ENCODE measurements at regions not wholly inside any gene's neighbourhood (a gene's known extent, or its start where the extent isn't known, plus 50 kb on each side); places are given as distances from the start of the nearest gene placed in this dataset.

GRCh38 chr5:116865651-116866050, 291.0 kb upstream of the SEMA6A start:
- Mint-ChIP-seq H3K36me3 (ENCODE audit: insufficient read depth in 1 of 3, low read depth in 3 of 3) (peaks cover 5 to 19% (median 5%) of the 10 kb centered on the region in 3 experiments), H3K9me3 (peaks cover 3 to 7% of the 10 kb centered on the region in 2 experiments; a peak in 3 of 5 replicates), H3K4me1 (peaks cover 49 to 58% of the 10 kb centered on the region in 2 experiments), H3K27me3 (ENCODE audit: low read depth) (no peaks in the 10 kb centered on the region), H3K4me3 (no peak overlapping the region), H3K27ac (peak overlapping the region; percentile 58 to 99 (median 98))
- Histone ChIP-seq H4K20me1 (ENCODE audit: control insufficient read depth, insufficient read depth, insufficient read length) (no peaks in the 10 kb centered on the region), H3K4me1 (ENCODE audit: insufficient read depth, low read length) (peaks cover 14% of the 10 kb centered on the region; the same call in 1 of the 2 replicates), H3T11ph (ENCODE audit: low read length) (no peak overlapping the region), H2BK5ac (ENCODE audit: insufficient read length, low read length) (no peak overlapping the region), H3K27ac (ENCODE audit: insufficient read length, low read depth, low read length) (peak overlapping the region; percentile 99), H3K23me2 (ENCODE audit: insufficient read length, low read depth, low read length, poor library complexity, severe bottlenecking) (no peaks in the 10 kb centered on the region), H2AFZ (ENCODE audit: low read length) (no peak overlapping the region), H3K79me2 (ENCODE audit: insufficient read depth, low read length) (no peaks in the 10 kb centered on the region), H2BK12ac (ENCODE audit: insufficient read length, low read depth, low read length) (no peak overlapping the region), H3K79me1 (ENCODE audit: insufficient read depth, low read depth, low read length, poor library complexity, severe bottlenecking) (no peaks in the 10 kb centered on the region), H3K14ac (ENCODE audit: insufficient read depth, low read length) (no peak overlapping the region), H4K91ac (ENCODE audit: insufficient read length, low read depth, low read length) (no peak overlapping the region), H2BK20ac (ENCODE audit: low read depth, low read length, poor library complexity, severe bottlenecking) (no peak overlapping the region), H2BK15ac (ENCODE audit: low read depth, low read length) (no peak overlapping the region), H4K8ac (replicated peaks; ENCODE audit: insufficient read length, low read depth, low read length) (no peak overlapping the region), H3K56ac (ENCODE audit: insufficient read length, low read depth, low read length) (no peak overlapping the region), H3K23ac (ENCODE audit: insufficient read length, low read depth, low read length) (no peak overlapping the region), H3K9ac (ENCODE audit: extremely low read depth, insufficient read length, low read length) (no peak overlapping the region), H2BK120ac (ENCODE audit: low read depth, low read length, poor library complexity, severe bottlenecking) (no peak overlapping the region), H3K4ac (ENCODE audit: low read depth, low read length) (no peak overlapping the region), H3K18ac (ENCODE audit: insufficient read length, low read depth, low read length) (no peak overlapping the region), H3K27me3 (ENCODE audit: insufficient read depth, low read length) (no peaks in the 10 kb centered on the region), H3K9me3 (ENCODE audit: control insufficient read depth, low read depth, low read length) (no peaks in the 10 kb centered on the region), H2AK5ac (ENCODE audit: insufficient read length, low read length) (peak overlapping the region; percentile 69), H4K5ac (ENCODE audit: insufficient read length, low read depth, low read length) (no peak overlapping the region), H3K4me2 (ENCODE audit: insufficient read depth, insufficient read length, low read length) (no peak overlapping the region)
- DNase-seq = peak; percentile 47
- no CpG with 5 or more reads among the region's 2 CpGs for WGBS (ENCODE audit: extremely low coverage, insufficient read length, low lambda C conversion rate)
- TF ChIP-seq, protein P1, sequence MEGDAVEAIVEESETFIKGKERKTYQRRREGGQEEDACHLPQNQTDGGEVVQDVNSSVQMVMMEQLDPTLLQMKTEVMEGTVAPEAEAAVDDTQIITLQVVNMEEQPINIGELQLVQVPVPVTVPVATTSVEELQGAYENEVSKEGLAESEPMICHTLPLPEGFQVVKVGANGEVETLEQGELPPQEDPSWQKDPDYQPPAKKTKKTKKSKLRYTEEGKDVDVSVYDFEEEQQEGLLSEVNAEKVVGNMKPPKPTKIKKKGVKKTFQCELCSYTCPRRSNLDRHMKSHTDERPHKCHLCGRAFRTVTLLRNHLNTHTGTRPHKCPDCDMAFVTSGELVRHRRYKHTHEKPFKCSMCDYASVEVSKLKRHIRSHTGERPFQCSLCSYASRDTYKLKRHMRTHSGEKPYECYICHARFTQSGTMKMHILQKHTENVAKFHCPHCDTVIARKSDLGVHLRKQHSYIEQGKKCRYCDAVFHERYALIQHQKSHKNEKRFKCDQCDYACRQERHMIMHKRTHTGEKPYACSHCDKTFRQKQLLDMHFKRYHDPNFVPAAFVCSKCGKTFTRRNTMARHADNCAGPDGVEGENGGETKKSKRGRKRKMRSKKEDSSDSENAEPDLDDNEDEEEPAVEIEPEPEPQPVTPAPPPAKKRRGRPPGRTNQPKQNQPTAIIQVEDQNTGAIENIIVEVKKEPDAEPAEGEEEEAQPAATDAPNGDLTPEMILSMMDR (conservative IDR thresholded peaks at IDR 0.05) = peak; percentile 33; the same call in 2 of the 3 replicates
